GM23248 (cell line): ENCODE measurements at regions not wholly inside any gene's neighbourhood (a gene's known extent, or its start where the extent isn't known, plus 50 kb on each side); places are given as distances from the start of the nearest gene placed in this dataset.

Source experiments
- EZH2 ChIP-seq: fragments of 200-600 bp; sonication (generic); IDR thresholded peaks from 2 replicates; pipeline ENCODE4 v1.6.1; 2018; ENCODE audit warnings: antibody characterized with exemption, mild to moderate bottlenecking; ENCODE audit not compliant: insufficient read depth, poor library complexity, severe bottlenecking
- EZH2phosphoT487 ChIP-seq: fragments of 200-600 bp; sonication (generic); IDR thresholded peaks from 2 replicates; pipeline ENCODE4 v1.6.1; 2018; ENCODE audit warnings: antibody characterized with exemption, moderate library complexity, mild to moderate bottlenecking, low read depth; ENCODE audit not compliant: insufficient read depth

- TF ChIP-seq EZH2 (no peak), EZH2phosphoT487 (no peak)
Observed at GRCh38 chr7:29619111-29619510, 55.5 kb downstream of the PRR15 start.
